Tongue (tissue), 1 donor: ENCODE measurements at regions not wholly inside any gene's neighbourhood (a gene's known extent, or its start where the extent isn't known, plus 50 kb on each side); places are given as distances from the start of the nearest gene placed in this dataset.
"Not testable (repeated sequence)": the region's sequence is repeated elsewhere in the genome, so short reads cannot be mapped to it uniquely, and the experiment has no call there.

Experiments used
- DNase-seq: peaks from one replicate; pipeline ENCODE4 v3.0.0-alpha.2; 2015

GRCh38 chr14:59006179-59006578, 182.3 kb upstream of the DAAM1 start:
- DNase-seq: not testable (repeated sequence)

- DNase-seq: no peak
Measured at GRCh38 chr14:59009967-59010366, 178.5 kb upstream of the DAAM1 start.

GRCh38 chr14:59013672-59014298, 174.7 kb upstream of the DAAM1 start:
- no peak for DNase-seq

- DNase-seq: no peak
Measured at GRCh38 chr14:59015482-59015881, 173.0 kb upstream of the DAAM1 start.

GRCh38 chr14:59017285-59017965, 171.0 kb upstream of the DAAM1 start:
- no peak for DNase-seq

- no peak for DNase-seq
Measured at GRCh38 chr14:59018460-59018859, 170.0 kb upstream of the DAAM1 start.

GRCh38 chr14:59018978-59019377, 169.5 kb upstream of the DAAM1 start:
- DNase-seq: no peak

GRCh38 chr14:59020382-59020781, 168.1 kb upstream of the DAAM1 start:
- DNase-seq: peak; percentile 21

GRCh38 chr14:59022144-59022543, 166.3 kb upstream of the DAAM1 start:
- DNase-seq: no peak

- no peak for DNase-seq
Measured at GRCh38 chr14:59026081-59026480, 162.4 kb upstream of the DAAM1 start.

- DNase-seq: not testable (repeated sequence)
Measured at GRCh38 chr14:59026640-59027039, 161.8 kb upstream of the DAAM1 start.

- DNase-seq: peak; percentile 83
Measured at GRCh38 chr14:59028476-59029202, 159.8 kb upstream of the DAAM1 start.

- DNase-seq: peak; percentile 8
Measured at GRCh38 chr14:59032826-59033225, 155.6 kb upstream of the DAAM1 start.

- no peak for DNase-seq
Measured at GRCh38 chr14:59036134-59036533, 152.3 kb upstream of the DAAM1 start.

- DNase-seq: no peak
Measured at GRCh38 chr14:59037086-59037485, 151.4 kb upstream of the DAAM1 start.

- no peak for DNase-seq
Measured at GRCh38 chr14:59037620-59038019, 150.8 kb upstream of the DAAM1 start.

GRCh38 chr14:59038746-59039145, 149.7 kb upstream of the DAAM1 start:
- DNase-seq: no peak

- no peak for DNase-seq
Measured at GRCh38 chr14:59041308-59041707, 147.2 kb upstream of the DAAM1 start.

- no peak for DNase-seq
Measured at GRCh38 chr14:59044707-59045106, 143.8 kb upstream of the DAAM1 start.

- no peak for DNase-seq
Measured at GRCh38 chr14:59046746-59047145, 141.7 kb upstream of the DAAM1 start.

- no peak for DNase-seq
Measured at GRCh38 chr14:59055006-59055405, 133.5 kb upstream of the DAAM1 start.

- peak; percentile 69 for DNase-seq
Measured at GRCh38 chr14:59055439-59056045, 132.9 kb upstream of the DAAM1 start.

- DNase-seq: no peak
Measured at GRCh38 chr14:59057551-59057950, 130.9 kb upstream of the DAAM1 start.
